CD4-positive, alpha-beta T cell treated with Interferon gamma for 1 hour (primary cell): ENCODE measurements at regions not wholly inside any gene's neighbourhood (a gene's known extent, or its start where the extent isn't known, plus 50 kb on each side); places are given as distances from the start of the nearest gene placed in this dataset.

Source experiments
- DNase-seq: peaks from one replicate; pipeline ENCODE4 v3.0.0-alpha.2; 2020

- DNase-seq, result no peak
These were observed 736.0 kb upstream of the GRM7 start for GRCh38 chr3:6124875-6125274.

DNA sequence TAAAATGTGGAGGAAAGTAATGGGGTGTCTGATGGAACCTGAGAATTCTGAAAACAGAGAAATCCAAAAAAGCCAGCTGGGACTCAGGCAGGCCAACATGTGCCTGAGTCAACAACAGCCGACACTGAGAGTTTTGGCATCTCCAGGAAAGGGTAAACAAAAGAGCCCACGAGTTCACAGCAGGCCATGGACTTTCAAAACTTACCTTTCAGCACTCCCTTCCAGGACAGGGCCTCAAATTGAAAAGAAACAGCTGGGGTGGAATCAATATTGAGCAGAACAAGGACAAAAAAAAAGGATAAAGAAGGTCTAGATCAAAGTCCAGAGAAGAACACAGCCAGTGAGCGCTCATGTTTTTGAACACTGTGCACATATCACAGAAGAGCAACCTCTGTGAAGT is 735.4 kb upstream of the GRM7 start:
- no peak for DNase-seq

- no peak for DNase-seq
These were observed 728.1 kb upstream of the GRM7 start for GRCh38 chr3:6132684-6133432.

DNA sequence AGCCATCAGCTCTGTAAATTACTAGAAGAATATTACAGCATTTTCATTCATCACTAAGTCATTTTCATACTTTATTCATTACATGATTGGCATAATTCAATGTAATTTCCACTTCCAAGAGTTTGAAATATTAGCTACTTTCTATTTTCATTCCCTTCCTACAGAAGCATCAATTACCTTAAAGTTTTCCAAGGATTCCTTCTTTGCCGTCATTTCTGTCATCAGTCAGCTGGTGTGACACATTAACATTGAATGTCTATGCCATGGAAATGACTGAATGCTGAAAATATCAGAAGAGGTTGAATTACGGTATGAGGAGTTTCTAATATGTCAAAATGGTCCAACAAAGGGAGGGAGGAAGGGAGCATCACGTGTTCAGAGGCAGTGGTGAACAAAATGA is 718.2 kb upstream of the GRM7 start:
- DNase-seq, result no peak

DNA sequence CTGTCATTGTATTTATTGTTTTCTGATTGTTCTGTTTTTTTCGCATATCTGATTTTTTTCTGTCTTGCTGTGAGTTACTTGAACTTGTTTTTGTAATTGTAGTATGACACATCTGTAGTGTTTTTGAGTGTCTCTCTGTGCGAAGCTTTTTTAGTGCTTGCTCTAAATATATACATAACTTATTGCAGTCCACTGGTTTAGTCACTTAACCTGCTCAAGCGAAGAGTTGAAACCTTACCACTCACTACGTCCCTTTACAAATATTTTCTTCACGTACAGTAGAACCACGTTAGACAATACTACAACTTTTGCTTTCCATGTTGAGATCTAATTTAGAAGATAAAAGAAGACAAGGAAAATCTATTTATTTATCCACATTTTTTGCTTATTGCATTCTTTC is 713.0 kb upstream of the GRM7 start:
- DNase-seq, result no peak

DNA sequence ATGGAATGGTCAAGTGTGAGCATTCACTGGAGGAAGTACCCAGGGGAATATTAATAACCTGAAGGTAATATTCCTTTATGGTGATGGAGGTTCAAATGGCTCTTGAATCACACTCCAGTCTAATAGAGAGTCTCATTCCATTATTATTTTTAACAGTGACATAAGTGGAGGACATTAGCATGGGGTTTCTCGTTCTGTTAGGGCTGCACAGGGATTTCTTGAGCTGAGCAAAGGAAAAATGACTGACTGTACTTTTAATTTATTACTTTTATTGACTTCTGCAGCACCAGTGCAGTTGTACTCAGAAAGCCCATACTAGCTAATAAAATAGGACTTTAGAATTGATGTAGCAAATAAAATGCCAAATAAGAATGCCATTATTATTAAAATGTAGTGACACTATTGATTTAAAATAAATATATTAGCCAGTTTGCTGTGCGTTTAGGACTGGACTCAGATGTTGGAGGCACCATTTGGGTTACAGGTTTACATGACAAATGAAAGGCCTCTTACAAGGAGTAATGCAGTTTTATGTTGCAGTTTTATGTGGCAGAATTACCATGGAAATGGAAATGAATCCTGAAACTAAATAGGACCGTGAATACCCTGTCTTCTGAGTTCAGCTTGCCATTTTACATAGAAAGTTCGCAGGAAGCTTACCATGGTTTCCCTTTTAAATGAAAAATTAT is 705.1 kb upstream of the GRM7 start:
- no peak for DNase-seq

GRCh38 chr3:6165951-6166350 is 695.0 kb upstream of the GRM7 start:
- no peak for DNase-seq

DNA sequence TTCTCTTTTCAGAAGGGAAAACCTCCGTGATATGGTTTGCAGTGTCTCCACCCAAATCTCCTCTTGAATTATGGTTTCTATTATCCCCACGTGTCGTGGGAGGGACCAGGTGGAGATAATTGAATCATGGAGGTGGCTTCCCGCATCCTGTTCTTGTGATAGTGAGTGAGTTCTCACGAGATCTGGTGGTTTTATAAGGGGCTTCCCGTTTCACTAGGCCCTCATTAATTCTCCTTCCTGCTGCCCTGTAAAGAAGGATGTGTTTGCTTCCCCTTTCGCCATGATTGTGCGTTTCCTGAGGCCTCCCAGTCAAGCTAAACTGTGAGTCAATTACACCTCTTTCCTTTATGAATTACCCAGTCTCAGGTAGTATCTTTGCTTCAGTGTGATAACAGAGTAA is 692.7 kb upstream of the GRM7 start:
- no peak for DNase-seq

DNA sequence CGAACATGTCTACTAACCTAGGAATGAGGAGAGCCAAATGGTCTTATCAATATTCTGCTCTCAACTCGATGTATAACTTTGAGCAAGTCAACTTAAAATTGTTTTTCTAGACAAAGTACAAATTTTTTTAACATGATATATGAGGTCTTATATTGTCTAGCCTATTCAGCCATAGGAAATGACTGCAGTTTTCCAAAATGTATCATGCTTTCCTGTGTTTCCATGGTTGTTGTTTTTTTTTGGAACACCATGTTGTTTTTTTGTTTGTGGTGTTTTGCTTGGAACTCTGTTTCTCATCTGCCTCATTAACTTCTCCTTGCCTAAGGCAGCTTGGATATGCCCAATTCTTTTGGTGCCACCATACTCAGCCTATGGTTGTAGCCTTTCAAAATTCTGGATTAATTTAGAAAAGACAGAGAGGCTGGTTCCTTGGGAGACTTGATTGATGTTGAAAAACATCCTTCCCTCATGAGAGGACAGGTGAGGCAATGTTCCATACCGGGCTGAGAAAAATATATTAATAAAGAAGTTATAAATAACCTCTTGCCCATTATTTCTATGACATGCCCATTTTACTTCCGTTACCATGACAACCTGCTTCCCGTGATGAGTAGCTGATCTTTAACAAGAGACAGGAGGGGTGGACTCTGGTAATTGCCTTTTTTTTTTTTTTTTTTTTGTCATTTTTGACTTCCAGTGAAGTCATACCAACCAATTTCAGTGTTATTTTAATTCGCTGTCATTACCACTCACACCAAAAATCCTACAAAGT is 687.9 kb upstream of the GRM7 start:
- DNase-seq, result no peak

DNA sequence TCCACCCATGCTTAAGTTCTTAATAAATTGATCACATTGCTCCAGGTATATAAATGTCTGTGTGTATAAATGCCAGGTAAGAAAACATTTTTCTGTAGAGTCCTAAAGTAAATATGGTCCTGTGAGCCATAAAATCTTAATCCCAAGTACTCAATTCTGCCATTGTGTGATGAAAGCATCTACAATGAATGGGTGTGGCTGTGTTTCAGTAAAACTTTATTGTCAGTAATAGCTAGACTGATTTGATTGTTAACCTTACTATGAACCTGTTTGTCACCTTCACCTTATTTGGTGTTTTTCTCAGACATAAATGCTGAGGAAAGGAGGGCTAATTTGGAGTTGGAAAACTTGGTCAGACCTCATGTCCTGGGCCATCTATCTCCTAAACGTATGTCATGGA is 683.5 kb upstream of the GRM7 start:
- no peak for DNase-seq

- no peak for DNase-seq
These were observed 681.2 kb upstream of the GRM7 start for GRCh38 chr3:6179761-6180160.

- DNase-seq, result no peak
These were observed 680.7 kb upstream of the GRM7 start for GRCh38 chr3:6180171-6180570.

- DNase-seq, result no peak
These were observed 678.4 kb upstream of the GRM7 start for GRCh38 chr3:6182476-6182875.

- DNase-seq, result no peak
These were observed 678.0 kb upstream of the GRM7 start for GRCh38 chr3:6182909-6183308.

GRCh38 chr3:6189384-6189783 is 671.5 kb upstream of the GRM7 start:
- DNase-seq, result no peak

- DNase-seq, result no peak
These were observed 656.0 kb upstream of the GRM7 start for GRCh38 chr3:6204891-6205290.

GRCh38 chr3:6216135-6217026 is 644.5 kb upstream of the GRM7 start:
- no peak for DNase-seq

- no peak for DNase-seq
These were observed 640.5 kb upstream of the GRM7 start for GRCh38 chr3:6220447-6220846.

DNA sequence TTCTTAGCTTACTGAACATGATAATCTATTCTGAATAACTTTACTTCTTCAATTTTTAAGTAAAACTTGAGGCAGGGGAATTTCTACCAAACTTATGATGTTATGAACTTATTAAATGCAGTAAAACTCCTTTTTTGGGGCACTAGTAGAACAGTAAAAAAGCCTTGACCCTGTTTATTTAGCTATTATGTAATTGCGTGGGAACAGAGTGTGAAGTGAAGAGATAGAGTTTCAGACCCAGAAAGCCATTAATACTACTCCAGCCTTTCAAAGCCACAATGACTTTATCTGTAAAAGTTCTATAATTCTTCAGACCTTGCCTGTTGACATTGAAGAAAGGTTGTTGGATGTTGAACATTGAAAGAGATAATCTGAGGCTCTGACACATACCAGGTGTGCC is 638.8 kb upstream of the GRM7 start:
- no peak for DNase-seq

GRCh38 chr3:6223572-6223971 is 637.3 kb upstream of the GRM7 start:
- no peak for DNase-seq

GRCh38 chr3:6228958-6229683 is 631.8 kb upstream of the GRM7 start:
- no peak for DNase-seq

DNA sequence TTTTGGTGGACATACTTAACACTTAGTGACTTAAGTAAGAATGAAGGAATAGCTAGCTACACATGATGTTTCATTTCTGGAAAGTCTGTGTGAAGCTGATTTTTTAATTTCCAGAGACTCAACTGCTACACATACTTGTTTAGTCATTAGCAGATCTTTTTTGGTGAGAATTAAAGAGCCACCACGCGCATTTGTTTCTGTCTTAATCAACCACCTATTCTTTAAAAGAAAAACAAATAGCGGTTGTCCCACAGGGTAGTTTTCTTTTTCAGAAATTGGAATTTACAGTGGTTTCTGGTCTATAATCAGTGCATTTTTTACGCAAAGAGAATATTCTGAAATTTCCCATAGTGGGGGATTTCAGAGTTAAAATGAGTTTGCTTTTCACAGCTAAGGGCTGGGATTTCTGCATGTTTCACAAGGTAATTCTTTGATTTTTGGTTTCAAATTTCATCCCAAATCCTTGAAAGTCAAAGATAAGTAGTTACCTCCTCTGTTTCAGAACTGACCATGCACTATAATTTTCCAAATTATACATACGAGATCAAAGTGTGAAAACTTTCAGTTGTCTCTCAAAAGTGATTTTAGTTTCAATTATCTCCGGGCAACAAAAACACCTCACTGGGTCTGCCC is 631.0 kb upstream of the GRM7 start:
- no peak for DNase-seq
